Esophagus muscularis mucosa (tissue), 3 donors: ENCODE measurements at regions not wholly inside any gene's neighbourhood (a gene's known extent, or its start where the extent isn't known, plus 50 kb on each side); places are given as distances from the start of the nearest gene placed in this dataset.

ENCODE experiments used
- POLR2A ChIP-seq: fragments of 450-650 bp; IDR thresholded peaks from one replicate; pipeline ENCODE4 v1.6.1; 2017; ENCODE audit warnings: antibody characterized with exemption, moderate library complexity, mild to moderate bottlenecking, low read depth
- POLR2AphosphoS5 ChIP-seq, 2 donors: sonication (generic); formaldehyde crosslinking; IDR thresholded peaks; one replicate each; pipeline ENCODE4 v1.6.1; 2017; ENCODE audit warnings: antibody characterized with exemption in 2 of 2
- TF ChIP-seq, protein P1 (sequence below), 3 experiments: fragments of 200-600 bp in 2 of 3; fragments of 450-650 bp in 1 of 3; sonication (generic) in 2 of 3; IDR thresholded peaks; one replicate each; pipeline ENCODE4 v1.5.1; 2017 to 2019; ENCODE audit warnings: antibody characterized with exemption in 3 of 3, mild to moderate bottlenecking in 2 of 3, moderate library complexity in 1 of 3

DNA sequence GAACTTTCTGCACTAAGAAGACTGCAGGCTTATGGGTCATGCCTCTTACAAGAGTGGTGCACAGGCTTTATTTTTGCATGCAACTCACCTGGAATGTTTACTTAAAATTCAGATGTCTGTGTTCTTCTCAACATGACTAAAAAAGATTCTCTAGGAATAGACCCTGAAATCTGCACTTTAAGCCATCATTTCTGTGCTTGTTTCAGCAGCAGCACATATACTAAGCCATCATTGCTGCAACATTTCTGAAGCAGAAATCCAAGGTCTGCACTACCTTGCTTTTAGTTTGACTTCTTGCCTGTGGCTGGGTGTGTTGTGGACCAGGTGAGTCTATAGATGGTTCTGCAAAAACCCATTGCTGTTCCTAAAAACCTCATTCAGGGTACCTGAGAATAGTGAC is 156.8 kb downstream of the CEP120 start:
- TF ChIP-seq, protein P1, sequence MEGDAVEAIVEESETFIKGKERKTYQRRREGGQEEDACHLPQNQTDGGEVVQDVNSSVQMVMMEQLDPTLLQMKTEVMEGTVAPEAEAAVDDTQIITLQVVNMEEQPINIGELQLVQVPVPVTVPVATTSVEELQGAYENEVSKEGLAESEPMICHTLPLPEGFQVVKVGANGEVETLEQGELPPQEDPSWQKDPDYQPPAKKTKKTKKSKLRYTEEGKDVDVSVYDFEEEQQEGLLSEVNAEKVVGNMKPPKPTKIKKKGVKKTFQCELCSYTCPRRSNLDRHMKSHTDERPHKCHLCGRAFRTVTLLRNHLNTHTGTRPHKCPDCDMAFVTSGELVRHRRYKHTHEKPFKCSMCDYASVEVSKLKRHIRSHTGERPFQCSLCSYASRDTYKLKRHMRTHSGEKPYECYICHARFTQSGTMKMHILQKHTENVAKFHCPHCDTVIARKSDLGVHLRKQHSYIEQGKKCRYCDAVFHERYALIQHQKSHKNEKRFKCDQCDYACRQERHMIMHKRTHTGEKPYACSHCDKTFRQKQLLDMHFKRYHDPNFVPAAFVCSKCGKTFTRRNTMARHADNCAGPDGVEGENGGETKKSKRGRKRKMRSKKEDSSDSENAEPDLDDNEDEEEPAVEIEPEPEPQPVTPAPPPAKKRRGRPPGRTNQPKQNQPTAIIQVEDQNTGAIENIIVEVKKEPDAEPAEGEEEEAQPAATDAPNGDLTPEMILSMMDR (IDR thresholded peaks at IDR 0.05), result no peak
- TF ChIP-seq POLR2AphosphoS5 (IDR thresholded peaks at IDR 0.05) (no peak), POLR2A (no peak)
